G401 (cell line): ENCODE measurements at regions not wholly inside any gene's neighbourhood (a gene's known extent, or its start where the extent isn't known, plus 50 kb on each side); places are given as distances from the start of the nearest gene placed in this dataset.
A peak's percentile ranks its signal among the peaks of the same experiment; 100 is the strongest.
"Not testable (repeated sequence)": the region's sequence is repeated elsewhere in the genome, so short reads cannot be mapped to it uniquely, and the experiment has no call there.

Source experiments
- DNase-seq: peaks from one replicate; pipeline ENCODE4 v3.0.0-alpha.2; 2015; ENCODE audit warnings: low spot score
- in situ Hi-C: cut with HindIII; loops from 2 replicates; pipeline ENCODE4 v1.10.0; 2016; ENCODE audit warnings: low sequenced_read_pairs, mixed read lengths

DNA sequence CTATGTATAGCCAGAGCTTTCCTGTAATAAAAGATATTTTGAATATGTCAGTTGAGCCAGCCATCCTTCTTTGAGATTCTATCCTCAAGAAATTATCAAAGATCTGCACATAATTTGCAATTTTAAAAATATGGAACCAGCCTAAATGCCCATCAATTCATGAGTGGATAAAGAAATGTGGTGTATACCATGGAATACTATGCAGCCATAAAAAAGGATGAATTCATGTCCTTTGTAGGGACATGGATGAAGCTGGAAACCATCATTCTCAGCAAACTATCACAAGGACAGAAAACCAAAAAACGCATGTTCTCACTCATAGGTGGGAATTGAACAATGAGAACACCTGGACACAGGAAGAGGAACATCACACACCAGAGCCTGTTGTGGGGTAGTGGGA is 150.5 kb upstream of the TOP1 start:
- in situ Hi-C loops, DNase-seq: not testable (repeated sequence)

DNA sequence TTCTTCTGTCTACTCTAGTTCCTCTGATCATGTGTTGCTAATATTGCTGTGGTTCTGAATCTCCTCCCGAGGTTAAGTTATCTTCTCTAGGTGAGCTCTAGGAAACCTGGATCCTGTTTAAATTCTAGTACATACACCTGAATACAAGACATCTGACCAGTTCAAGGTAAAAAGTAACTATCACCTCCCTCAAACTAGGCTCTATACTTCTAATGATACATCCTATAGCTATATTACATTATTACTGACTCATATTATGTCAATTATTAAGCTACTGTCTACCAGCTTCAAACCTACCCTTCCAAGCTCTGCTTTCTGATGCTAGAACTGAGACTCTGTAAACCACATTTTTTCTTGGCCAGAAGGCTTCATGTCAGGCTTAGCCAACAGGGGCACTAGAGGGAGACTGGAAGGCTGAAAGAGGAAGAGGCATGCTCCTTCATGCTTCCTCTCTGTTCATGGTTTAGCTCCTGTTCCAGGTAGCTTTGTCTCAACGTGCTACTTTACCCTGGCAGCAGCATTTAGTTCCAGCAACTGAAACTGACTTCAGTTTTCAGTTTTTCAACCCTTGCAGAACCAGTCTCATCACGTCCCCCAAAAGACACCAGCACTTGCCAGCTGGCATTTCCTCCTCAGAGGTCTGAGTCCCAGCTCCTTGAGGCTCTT is 148.4 kb upstream of the TOP1 start:
- DNase-seq, result no peak
- in situ Hi-C loops, result no loop called here

DNA sequence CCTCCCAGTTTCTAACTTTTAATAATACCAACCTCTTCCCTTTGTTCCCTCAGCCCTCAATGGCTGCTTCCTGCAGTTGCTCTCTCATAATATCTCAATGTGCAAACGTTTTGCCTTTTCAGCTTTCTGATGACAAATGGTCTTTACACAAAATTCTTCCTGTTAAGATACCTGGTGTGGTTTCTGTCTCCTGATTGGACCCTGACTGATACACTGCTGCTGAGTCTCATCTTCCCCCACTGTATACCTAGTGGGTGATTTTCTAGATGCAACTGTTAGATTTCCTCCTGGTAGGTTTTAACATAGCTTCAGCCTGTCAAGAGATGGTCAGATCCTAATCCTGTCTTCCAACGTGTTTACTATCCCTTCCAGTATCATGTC is 147.9 kb upstream of the TOP1 start:
- DNase-seq, result no peak
- in situ Hi-C loops, result no loop called here

DNA sequence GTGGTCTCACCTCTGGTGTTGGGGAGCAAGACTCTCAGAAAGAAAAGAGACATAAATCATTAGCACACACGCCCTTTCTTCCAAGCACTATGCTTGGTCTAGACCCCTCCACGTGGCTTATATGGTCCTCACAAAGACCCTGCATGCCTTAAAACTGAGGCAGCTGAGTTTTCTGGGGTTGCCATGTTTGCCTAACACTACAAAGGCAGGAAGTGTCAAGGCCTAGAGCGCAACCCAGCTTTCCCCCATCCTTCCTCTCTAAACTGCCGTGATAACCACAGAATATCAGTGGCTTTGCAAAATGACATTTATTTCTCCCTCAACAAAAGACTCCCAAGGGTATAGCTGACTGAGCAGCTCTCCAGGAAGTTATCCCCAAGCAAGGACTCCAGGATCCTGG is 146.5 kb upstream of the TOP1 start:
- in situ Hi-C loops, result no loop called here
- DNase-seq, result no peak

DNA sequence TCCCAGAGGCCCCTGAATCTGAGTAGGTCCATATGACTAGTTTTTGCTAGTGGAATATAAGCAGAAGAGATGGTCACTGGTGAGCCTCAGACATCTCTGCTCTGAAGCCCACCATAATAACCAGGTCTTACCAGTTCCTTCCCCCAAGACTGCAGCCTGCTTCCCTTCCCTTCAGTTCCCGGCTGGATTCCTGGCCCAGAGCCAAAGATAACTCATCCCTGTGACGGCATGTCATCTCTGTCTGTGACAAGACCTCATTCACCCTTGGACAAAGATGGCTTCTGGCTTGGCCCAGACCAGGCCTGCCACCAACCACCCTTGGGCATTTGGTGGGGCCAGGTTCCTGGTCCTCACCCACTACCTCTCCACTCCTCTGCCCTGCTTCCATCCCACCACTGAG is 145.5 kb upstream of the TOP1 start:
- no peak for DNase-seq
- in situ Hi-C loops, result no loop called here

DNA sequence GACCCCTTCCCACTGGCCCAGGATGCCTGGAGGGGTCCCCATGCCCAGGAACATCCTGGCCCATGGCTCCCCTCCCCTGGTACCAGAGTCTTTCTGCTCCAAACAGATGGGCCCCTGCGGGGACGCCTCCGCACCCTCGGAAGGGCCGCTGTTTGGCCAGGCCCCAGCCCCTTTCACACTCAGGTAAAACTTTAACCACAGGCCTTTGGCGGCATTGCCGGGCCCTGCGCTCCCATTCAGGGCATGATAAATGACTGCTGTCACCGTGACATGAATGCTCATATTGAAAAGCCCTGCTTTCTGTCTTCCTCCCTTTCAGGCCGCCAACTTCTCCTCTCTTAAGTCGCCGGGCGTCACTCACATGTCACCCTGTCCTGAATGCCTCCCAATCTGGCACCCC is 141.5 kb upstream of the TOP1 start:
- in situ Hi-C loops, result no loop called here
- DNase-seq, result no peak

DNA sequence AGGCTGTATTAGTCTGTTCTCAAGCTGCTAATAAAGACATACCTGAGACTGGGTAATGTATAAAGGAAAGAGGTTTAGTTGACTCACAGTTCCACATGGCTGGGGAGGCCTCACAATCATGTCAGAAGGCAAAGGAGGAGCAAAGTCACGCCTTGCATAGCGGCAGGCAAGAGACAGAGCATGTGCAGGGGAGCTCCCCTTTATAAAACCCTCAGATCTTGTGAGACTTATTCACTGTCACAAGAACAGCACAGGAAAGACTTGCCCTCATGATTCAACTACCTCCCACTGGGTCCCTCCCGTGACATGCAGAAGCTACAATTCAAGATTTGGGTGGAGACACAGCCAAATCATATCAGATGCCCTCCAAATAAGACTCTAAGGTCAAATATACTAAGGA is 139.4 kb upstream of the TOP1 start:
- DNase-seq, in situ Hi-C loops: not testable (repeated sequence)

DNA sequence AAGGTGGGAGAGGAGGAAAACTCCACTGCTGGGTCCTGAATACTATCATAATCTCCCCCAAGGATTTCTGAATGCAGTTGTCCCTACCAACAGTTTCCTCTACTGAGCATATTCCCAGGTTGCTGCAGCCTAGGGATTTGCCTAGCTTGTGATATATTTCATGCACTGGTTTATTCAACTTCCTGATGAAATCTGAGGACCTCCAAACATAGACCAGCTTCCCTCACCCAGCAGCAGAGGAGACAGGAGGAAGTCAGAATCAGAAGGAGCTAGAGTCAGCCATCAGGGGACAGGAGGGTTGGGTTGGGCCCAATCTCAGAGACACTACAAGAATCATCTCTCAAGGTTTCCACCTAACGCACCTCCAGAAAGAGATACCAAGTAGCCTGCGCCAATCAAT is 138.4 kb upstream of the TOP1 start:
- DNase-seq, result no peak
- in situ Hi-C loops, result no loop called here

DNA sequence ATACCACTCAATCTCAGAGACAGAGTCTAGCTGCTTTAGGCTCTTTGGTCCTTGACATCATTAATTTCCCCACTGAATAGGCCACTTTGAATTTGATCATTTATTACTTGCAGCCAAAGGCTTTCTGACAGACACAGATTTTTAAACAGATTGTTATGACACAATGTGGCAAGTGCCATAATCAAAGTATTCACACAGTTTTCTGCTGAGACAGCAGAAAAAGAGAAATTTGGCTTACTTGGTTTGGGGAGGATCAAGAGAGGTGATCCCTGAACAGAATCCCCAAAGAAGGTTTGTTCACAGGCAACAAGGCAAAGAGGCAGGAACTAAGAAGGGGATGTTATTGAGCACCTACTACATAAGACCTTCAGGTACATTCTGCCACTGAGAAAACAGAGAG is 138.0 kb upstream of the TOP1 start:
- in situ Hi-C loops, result no loop called here
- no peak for DNase-seq

DNA sequence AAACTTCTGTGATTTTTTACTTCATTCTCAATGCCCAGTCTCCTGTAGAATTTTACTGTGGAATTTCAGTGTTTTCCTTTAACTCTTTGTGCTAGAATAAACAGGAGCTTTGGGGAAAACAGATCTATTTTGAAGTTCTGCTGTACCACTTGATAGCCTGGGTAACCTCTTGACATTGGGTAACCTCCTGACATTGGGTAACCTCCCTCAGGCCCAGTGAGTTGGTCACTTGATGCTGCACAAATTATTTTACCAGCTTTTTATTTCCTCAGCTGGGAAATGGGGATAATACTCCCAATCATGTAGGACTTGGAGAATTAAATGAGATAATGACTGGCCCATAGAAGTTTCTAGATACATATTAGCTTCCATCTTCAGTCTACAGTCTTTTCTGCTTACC is 137.3 kb upstream of the TOP1 start:
- in situ Hi-C loops, result no loop called here

DNA sequence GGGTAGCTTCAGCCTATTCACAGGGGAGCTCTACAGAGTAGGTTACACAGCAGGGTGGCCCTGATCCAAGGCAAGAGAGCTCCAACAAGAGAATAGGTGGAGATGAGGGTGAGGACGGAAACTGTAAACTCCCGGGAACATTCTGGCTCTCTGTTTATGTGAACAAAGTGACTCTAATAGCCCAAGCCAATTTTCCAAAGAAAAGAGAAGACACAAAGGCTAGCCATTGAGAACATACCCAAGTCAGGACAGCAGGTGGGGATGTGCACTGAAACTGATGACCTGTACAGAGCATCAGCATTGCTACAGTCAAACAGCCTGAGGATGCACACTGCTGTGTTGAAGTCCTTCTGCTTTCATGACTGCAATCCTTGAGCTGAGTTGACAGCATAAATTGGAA is 136.0 kb upstream of the TOP1 start:
- in situ Hi-C loops, result no loop called here
- DNase-seq, result no peak

More for the DNA sequence above, 137.3 kb upstream of the TOP1 start:
- DNase-seq, result no peak

DNA sequence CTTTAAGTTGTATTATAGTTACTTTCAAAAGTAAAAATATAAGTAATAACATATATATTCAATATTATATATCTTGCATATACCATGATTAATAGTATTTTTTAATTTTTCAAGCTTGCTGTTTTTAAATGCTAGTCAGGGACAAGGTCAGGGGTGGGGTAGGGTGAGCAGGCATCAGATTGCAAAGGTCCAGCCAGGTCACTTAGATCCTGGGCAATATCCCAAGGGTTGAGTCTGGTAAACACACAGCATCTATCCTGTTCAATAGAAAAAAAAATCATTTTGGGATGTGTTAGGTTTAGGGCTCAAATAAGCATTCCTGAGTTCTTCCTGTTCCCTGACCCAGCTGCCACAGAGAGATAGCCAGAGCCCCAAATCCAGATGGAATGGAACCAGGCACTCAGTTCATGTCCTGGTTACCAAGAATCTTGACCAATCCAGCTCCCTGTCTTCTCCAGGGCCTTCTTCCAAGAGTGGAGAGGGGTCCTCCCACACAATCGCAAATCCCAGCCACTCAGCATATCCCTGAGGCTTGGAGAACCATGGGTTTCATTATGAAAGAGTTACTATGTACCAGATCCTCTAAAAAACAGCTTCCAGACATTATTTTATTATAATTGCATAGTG is 134.9 kb upstream of the TOP1 start:
- in situ Hi-C loops, result no loop called here
- DNase-seq, result no peak

DNA sequence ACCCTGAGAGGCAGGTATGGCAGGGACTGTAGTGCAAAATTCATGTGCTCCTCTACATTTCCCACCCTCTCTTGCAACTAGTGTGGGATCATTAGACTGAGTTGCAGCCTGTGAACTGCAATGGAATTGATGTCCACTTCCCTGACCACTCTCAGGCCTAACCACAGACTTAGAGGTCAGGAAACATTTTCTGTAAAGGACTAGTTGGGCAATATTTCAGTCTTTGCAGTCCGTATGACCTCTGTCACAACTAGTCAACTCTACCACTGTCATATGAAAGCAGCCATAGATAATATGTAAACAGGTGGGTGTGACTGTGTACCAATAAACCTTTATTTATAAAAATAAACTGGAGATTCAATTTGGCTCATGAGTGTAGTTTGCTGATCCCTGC is 134.4 kb upstream of the TOP1 start:
- in situ Hi-C loops, result no loop called here
- DNase-seq, result no peak

DNA sequence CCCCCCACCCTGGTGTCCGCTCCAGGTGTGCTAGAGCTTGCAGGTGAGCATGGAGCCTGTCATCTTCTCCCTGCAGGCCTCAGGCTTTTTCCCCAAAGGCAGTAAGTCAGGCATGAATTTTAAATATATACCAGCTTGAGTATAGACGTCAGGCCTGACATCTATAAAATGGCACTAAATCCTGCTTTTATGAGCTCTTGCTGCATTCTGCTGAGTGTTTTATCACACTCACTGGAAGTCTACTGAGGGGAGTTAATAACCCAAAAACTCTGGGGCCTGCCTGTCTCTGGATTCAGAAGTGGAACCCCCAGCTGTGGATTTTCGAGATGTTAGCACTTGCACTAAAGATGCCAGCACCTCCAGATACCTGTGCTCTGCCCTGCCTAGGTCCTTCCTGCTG is 133.4 kb upstream of the TOP1 start:
- DNase-seq, result no peak
- in situ Hi-C loops, result no loop called here

DNA sequence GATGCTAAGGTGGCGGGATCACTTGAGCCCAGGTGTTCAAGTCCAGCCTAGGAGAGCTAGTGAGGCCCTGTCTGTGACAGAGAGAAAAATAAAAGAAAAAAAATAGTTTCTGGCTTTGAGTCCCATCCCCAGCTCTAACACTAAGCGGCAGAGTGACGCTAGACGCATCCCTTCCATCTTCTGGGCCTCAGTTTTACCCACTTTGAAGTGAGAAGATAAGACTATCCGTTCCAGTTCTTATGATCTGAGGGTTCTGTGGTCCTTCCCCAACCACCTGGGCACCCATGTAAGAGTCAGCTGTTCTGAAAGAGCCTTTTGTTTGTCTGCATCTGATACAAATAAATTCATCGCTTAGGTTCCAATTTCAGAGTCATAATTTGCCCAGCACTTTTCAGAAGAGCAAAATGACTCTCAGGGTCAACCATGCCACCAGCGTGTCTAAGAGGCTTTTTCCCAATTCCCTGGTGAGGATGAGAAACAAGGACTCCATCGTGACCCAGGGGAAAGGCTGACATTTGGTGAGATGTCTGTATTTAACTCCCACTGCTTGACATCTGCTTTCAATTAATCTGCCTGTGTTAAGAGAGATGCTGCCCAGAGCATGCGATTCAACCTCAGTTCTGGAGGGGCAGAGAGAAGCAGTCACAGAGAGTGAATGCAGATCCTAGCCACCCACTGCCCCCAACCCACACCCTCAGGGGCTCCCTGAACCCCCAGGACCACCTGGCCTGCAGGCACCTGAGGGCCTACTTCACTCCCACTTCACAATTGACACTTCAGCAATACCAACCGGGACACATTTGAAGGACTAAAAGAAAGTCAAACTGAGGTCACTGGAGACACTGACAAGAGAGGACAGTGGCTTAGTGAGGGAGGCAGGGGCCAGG is 131.6 kb upstream of the TOP1 start:
- in situ Hi-C loops, result no loop called here
- no peak for DNase-seq

DNA sequence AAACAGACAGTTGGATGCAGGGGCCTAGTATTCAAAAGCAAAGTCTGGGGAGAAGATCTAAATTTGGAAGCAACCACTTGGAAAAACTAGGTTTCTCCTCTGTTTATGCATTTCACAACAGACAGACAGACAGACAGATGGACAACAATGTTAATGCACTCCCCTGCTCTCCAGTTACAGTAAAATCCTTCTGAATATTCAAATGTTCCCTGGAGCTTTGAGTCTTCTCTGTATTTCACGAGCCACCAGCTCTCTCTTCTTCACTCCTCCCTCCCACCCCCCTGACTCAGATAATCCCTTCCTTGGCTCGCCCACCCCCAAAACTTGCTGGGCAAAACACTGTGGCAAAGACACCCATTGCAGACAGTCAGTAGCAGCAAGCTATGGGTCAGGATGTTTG is 129.3 kb upstream of the TOP1 start:
- in situ Hi-C loops, result no loop called here
- no peak for DNase-seq

DNA sequence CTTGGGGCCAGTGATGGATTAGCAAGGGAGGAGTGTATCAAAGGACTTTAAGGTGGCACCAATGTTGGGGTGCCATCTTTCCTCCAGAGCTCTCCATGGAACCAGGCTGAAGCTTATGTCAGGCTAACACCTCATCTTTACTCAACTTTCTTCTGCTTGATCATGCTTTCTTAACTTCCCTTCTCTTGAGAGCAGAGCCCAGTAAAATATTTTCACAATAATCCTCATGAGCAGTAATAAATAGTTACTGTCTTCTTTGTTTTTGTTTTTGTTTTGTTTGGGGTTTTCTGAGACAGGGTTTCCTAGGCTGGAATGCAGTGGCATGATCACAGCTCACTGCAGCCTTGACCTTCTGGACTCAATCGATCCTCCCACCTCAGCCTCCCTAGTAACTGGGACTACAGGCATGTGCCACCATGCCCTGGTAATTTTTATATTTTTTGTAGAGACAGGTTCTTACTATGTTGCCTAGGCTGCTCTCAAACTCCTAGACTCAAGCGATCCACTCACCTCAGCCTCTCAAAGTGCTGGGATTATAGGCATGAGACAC is 127.9 kb upstream of the TOP1 start:
- in situ Hi-C loops, result no loop called here
- DNase-seq, result no peak

DNA sequence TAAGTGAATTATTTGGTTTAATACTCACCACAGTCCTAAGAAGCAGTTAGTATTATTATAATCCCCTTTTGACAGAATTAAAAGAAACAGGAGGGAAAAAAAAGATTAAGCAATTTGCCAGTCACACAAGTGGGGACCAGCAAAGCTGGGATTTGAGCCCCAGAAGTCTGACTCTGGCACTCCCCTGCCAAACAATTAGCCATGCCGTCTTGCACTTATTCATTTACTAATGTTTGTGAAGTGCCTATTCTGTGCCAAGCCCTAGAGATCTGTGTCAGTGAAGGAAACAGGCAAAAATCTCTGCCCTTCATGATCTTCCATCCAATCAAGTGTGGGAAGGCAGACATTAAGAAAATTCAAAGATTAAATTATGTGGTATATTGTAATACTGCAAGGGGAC is 126.0 kb upstream of the TOP1 start:
- DNase-seq, result peak; percentile 8
- in situ Hi-C loops, result no loop called here

DNA sequence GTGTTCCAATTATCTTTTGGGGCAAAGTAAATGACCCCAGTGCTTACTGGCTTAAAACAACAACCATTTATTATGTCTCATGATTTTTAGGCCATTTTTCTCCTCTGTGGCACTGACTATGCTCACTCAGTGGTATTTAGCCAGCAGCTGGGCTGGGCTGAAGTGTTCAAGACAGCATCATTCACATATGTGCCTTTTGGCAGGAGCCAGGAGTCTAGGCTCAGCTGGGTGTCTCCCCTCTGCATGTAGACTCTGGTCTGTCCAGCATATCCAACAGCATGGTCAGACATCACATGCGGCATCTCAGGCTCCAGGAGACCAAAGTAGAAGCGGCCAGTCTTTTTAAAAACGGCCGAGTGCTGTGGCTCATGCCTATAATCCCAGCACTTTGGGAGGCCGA is 120.3 kb upstream of the TOP1 start:
- in situ Hi-C loops, result no loop called here
- no peak for DNase-seq

DNA sequence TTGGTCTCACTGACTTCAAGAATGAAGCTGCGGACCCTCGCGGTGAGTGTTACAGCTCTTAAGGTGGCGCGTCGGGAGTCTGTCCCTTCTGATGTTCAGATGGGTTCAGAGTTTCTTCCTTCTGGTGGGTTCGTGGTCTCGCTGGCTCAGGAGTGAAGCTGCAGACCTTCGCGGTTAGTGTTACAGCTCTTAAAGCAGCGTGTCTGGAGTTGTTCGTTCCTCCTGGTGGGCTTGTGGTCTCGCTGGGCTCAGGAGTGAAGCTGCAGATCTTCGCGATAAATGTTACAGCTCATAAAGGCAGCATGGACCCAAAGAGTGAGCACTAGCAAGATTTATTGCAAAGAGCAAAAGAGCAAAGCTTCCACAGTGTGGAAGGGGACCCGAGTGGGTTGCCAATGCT is 119.1 kb upstream of the TOP1 start:
- in situ Hi-C loops, DNase-seq: not testable (repeated sequence)
